Amniotic stem cell (primary cell): ENCODE measurements at regions not wholly inside any gene's neighbourhood (a gene's known extent, or its start where the extent isn't known, plus 50 kb on each side); places are given as distances from the start of the nearest gene placed in this dataset.
"Not testable (repeated sequence)": the region's sequence is repeated elsewhere in the genome, so short reads cannot be mapped to it uniquely, and the experiment has no call there.

ENCODE experiments used
- DNase-seq: peaks from one replicate; lab custom pipeline; 2025; lab: John Stamatoyannopoulos, UW

- peak; percentile 67 for DNase-seq
These were observed 1215.5 kb downstream of the ROBO2 start for GRCh38 chr3:78255403-78255802.

GRCh38 chr3:78256123-78256522 lies 1216.2 kb downstream of the ROBO2 start:
- no peak for DNase-seq

GRCh38 chr3:78257951-78258530 lies 1218.1 kb downstream of the ROBO2 start:
- no peak for DNase-seq

- peak; percentile 72 for DNase-seq
These were observed 1218.9 kb downstream of the ROBO2 start for GRCh38 chr3:78258798-78259197.

GRCh38 chr3:78260388-78260787 lies 1220.5 kb downstream of the ROBO2 start:
- DNase-seq: no peak

GRCh38 chr3:78266550-78266949 lies 1226.7 kb downstream of the ROBO2 start:
- DNase-seq: not testable (repeated sequence)

- no peak for DNase-seq
These were observed 1227.3 kb downstream of the ROBO2 start for GRCh38 chr3:78267235-78267634.

GRCh38 chr3:78268087-78268486 lies 1228.2 kb downstream of the ROBO2 start:
- no peak for DNase-seq

- no peak for DNase-seq
These were observed 1229.1 kb downstream of the ROBO2 start for GRCh38 chr3:78268716-78269668.

- DNase-seq: no peak
These were observed 1233.4 kb downstream of the ROBO2 start for GRCh38 chr3:78273326-78273725.

- DNase-seq: no peak
These were observed 1234.7 kb downstream of the ROBO2 start for GRCh38 chr3:78274475-78275065.

- DNase-seq: no peak
These were observed 1235.5 kb downstream of the ROBO2 start for GRCh38 chr3:78275420-78275852.

GRCh38 chr3:78277220-78277619 lies 1237.3 kb downstream of the ROBO2 start:
- no peak for DNase-seq

- DNase-seq: no peak
These were observed 1237.9 kb downstream of the ROBO2 start for GRCh38 chr3:78277801-78278200.

GRCh38 chr3:78279091-78279490 lies 1239.2 kb downstream of the ROBO2 start:
- DNase-seq: no peak

- DNase-seq: no peak
These were observed 1241.5 kb downstream of the ROBO2 start for GRCh38 chr3:78281381-78281780.

- DNase-seq: no peak
These were observed 1244.1 kb downstream of the ROBO2 start for GRCh38 chr3:78283994-78284393.

- DNase-seq: no peak
These were observed 1245.3 kb downstream of the ROBO2 start for GRCh38 chr3:78285032-78285728.

- DNase-seq: no peak
These were observed 1247.2 kb downstream of the ROBO2 start for GRCh38 chr3:78287085-78287484.

- DNase-seq: no peak
These were observed 1253.4 kb downstream of the ROBO2 start for GRCh38 chr3:78293284-78293683.

GRCh38 chr3:78304115-78304514 lies 1264.2 kb downstream of the ROBO2 start:
- no peak for DNase-seq

- no peak for DNase-seq
These were observed 1273.0 kb downstream of the ROBO2 start for GRCh38 chr3:78312851-78313250.
